ENCODE measurements at regions not wholly inside any gene's neighbourhood (a gene's known extent, or its start where the extent isn't known, plus 50 kb on each side); places are given as distances from the start of the nearest gene placed in this dataset.

- no peak overlapping the region for H3K9ac ChIP-seq (ENCODE audit: low read depth, low read length)
- no peaks in the 10 kb centered on the region for H3K27me3 ChIP-seq (ENCODE audit: control insufficient read depth, insufficient read depth, low read length)
- H3K4me2 ChIP-seq (ENCODE audit: low read length) = no peak overlapping the region
- H3K36me3 ChIP-seq (ENCODE audit: insufficient read depth, low read length) = no peaks in the 10 kb centered on the region
- no peak overlapping the region for H3K4me3 ChIP-seq (ENCODE audit: low read length)
- no peaks in the 10 kb centered on the region for H3K4me1 ChIP-seq (ENCODE audit: control insufficient read depth, insufficient read depth, low read length)
- H3K9me3 ChIP-seq (replicated peaks; ENCODE audit: low read length) = no peaks in the 10 kb centered on the region
These were observed 340.4 kb upstream of the SEMA6A start for GRCh38 chr5:116914869-116915504.

- Histone ChIP-seq H3K27me3 (ENCODE audit: control insufficient read depth, insufficient read depth, low read length) (no peaks in the 10 kb centered on the region), H3K9me3 (replicated peaks; ENCODE audit: low read length) (no peaks in the 10 kb centered on the region), H3K4me2 (ENCODE audit: low read length) (no peak overlapping the region), H3K9ac (ENCODE audit: low read depth, low read length) (no peak overlapping the region), H3K4me3 (ENCODE audit: low read length) (no peak overlapping the region), H3K36me3 (ENCODE audit: insufficient read depth, low read length) (no peaks in the 10 kb centered on the region), H3K4me1 (ENCODE audit: control insufficient read depth, insufficient read depth, low read length) (no peaks in the 10 kb centered on the region)
These were observed 337.6 kb upstream of the SEMA6A start for GRCh38 chr5:116912221-116912620.

DNA sequence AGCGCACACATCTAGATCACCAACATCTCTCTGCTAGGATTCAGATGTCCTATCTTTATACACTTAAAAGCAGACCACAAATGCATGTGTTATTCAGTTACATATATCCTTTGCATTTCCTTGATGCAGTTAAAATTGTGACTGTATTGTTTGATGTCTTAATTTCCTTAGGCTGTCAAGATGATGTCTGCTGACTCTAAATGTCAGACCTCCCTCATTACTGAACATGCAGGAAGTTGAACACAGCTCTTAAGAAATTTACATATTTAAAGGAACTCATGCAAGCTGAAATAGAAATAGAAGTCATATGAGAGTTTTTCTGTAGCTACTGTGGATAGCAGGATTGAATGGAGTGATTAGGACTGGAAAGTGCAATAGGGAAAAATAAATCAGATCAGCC is 336.5 kb upstream of the SEMA6A start:
- no peak overlapping the region for H3K4me3 ChIP-seq (ENCODE audit: low read length)
- H3K4me1 ChIP-seq (ENCODE audit: control insufficient read depth, insufficient read depth, low read length) = no peaks in the 10 kb centered on the region
- no peaks in the 10 kb centered on the region for H3K9me3 ChIP-seq (replicated peaks; ENCODE audit: low read length)
- H3K4me2 ChIP-seq (ENCODE audit: low read length) = no peak overlapping the region
- H3K27me3 ChIP-seq (ENCODE audit: control insufficient read depth, insufficient read depth, low read length) = no peaks in the 10 kb centered on the region
- H3K36me3 ChIP-seq (ENCODE audit: insufficient read depth, low read length) = no peaks in the 10 kb centered on the region
- no peak overlapping the region for H3K9ac ChIP-seq (ENCODE audit: low read depth, low read length)

- no peak overlapping the region for H3K9ac ChIP-seq (ENCODE audit: low read depth, low read length)
- no peaks in the 10 kb centered on the region for H3K36me3 ChIP-seq (ENCODE audit: insufficient read depth, low read length)
These were observed 333.9 kb upstream of the SEMA6A start for GRCh38 chr5:116908537-116908936.

GRCh38 chr5:116905885-116906284 is 331.3 kb upstream of the SEMA6A start:
- H3K4me3 ChIP-seq (ENCODE audit: low read length) = no peak overlapping the region
- no peaks in the 10 kb centered on the region for H3K9me3 ChIP-seq (replicated peaks; ENCODE audit: low read length)
- no peak overlapping the region for H3K9ac ChIP-seq (ENCODE audit: low read depth, low read length)
- no peaks in the 10 kb centered on the region for H3K27me3 ChIP-seq (ENCODE audit: control insufficient read depth, insufficient read depth, low read length)
- H3K36me3 ChIP-seq (ENCODE audit: insufficient read depth, low read length) = no peaks in the 10 kb centered on the region
- no peaks in the 10 kb centered on the region for H3K4me1 ChIP-seq (ENCODE audit: control insufficient read depth, insufficient read depth, low read length)
- H3K4me2 ChIP-seq (ENCODE audit: low read length) = no peak overlapping the region

More at GRCh38 chr5:116908537-116908936, 333.9 kb upstream of the SEMA6A start:
- no peaks in the 10 kb centered on the region for H3K27me3 ChIP-seq (ENCODE audit: control insufficient read depth, insufficient read depth, low read length)
- no peak overlapping the region for H3K4me2 ChIP-seq (ENCODE audit: low read length)
- H3K9me3 ChIP-seq (replicated peaks; ENCODE audit: low read length) = no peaks in the 10 kb centered on the region
- no peak overlapping the region for H3K4me3 ChIP-seq (ENCODE audit: low read length)
- no peaks in the 10 kb centered on the region for H3K4me1 ChIP-seq (ENCODE audit: control insufficient read depth, insufficient read depth, low read length)

DNA sequence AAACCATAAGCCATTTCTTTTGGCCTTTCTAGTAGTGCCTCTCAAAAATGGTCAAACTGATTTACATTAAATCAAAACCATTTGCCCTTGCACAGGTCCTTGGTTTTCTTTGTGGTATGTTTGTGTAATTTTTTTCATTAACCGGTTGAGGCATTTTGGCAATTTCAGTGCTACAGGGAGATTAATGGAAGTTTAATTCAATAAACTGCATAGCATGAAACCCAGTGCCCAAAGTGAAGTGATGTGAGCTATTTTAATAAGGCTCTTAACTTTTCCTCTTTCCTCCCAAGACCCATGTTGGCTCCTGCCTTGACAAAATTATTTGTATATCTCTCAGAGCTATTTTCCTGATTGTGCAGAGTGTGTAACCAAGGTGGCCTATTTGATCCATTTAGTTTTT is 326.2 kb upstream of the SEMA6A start:
- Histone ChIP-seq H3K4me3 (ENCODE audit: low read length) (no peak overlapping the region), H3K9me3 (replicated peaks; ENCODE audit: low read length) (no peaks in the 10 kb centered on the region), H3K4me2 (ENCODE audit: low read length) (no peak overlapping the region), H3K4me1 (ENCODE audit: control insufficient read depth, insufficient read depth, low read length) (no peaks in the 10 kb centered on the region), H3K9ac (ENCODE audit: low read depth, low read length) (no peak overlapping the region), H3K27me3 (ENCODE audit: control insufficient read depth, insufficient read depth, low read length) (no peaks in the 10 kb centered on the region), H3K36me3 (ENCODE audit: insufficient read depth, low read length) (no peaks in the 10 kb centered on the region)

DNA sequence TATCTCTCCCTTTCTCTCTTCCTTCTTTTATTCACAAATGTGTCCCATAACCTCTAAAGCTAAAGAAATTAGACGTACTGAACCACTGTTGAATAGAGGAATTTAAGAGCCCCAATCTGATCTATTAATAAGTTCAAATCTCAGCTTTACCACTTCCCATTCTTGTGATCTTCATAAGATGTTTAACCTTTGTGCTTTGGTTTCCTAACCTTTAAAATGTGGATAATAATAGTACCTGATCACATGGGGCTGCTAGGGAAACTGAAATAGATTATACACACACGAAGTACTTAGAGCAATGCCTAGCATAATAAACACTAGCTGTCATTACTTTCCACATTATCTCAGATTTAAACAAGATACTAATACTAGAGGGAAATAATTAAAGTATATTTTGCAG is 324.3 kb upstream of the SEMA6A start:
- no peaks in the 10 kb centered on the region for H3K27me3 ChIP-seq (ENCODE audit: control insufficient read depth, insufficient read depth, low read length)
- H3K4me2 ChIP-seq (ENCODE audit: low read length) = no peak overlapping the region
- no peak overlapping the region for H3K4me3 ChIP-seq (ENCODE audit: low read length)
- H3K36me3 ChIP-seq (ENCODE audit: insufficient read depth, low read length) = no peaks in the 10 kb centered on the region
- H3K4me1 ChIP-seq (ENCODE audit: control insufficient read depth, insufficient read depth, low read length) = no peaks in the 10 kb centered on the region
- H3K9me3 ChIP-seq (replicated peaks; ENCODE audit: low read length) = no peaks in the 10 kb centered on the region
- no peak overlapping the region for H3K9ac ChIP-seq (ENCODE audit: low read depth, low read length)

DNA sequence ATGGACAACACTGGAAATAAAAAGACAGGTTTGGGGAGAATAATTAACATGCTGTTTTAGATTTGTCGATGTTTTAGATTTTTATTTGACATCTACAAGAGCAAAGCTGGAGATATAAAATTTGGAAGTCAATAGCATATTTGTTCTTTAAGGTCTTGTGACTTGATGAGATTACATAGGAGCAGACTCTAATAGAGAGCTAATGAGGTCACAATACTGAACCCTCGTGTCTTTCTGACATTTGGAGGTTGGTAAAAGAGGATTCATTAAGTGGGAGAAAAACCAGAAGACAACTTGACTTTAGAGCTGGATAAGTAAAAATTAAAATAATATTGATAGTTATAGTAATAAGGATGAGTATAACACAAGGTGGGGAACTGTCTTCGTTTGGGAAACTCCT is 322.7 kb upstream of the SEMA6A start:
- no peak overlapping the region for H3K9ac ChIP-seq (ENCODE audit: low read depth, low read length)
- H3K27me3 ChIP-seq (ENCODE audit: control insufficient read depth, insufficient read depth, low read length) = no peaks in the 10 kb centered on the region
- no peaks in the 10 kb centered on the region for H3K9me3 ChIP-seq (replicated peaks; ENCODE audit: low read length)
- H3K4me2 ChIP-seq (ENCODE audit: low read length) = no peak overlapping the region
- H3K36me3 ChIP-seq (ENCODE audit: insufficient read depth, low read length) = no peaks in the 10 kb centered on the region
- H3K4me3 ChIP-seq (ENCODE audit: low read length) = no peak overlapping the region
- H3K4me1 ChIP-seq (ENCODE audit: control insufficient read depth, insufficient read depth, low read length) = no peaks in the 10 kb centered on the region

GRCh38 chr5:116896001-116896400 is 321.4 kb upstream of the SEMA6A start:
- H3K27me3 ChIP-seq (ENCODE audit: control insufficient read depth, insufficient read depth, low read length) = no peaks in the 10 kb centered on the region
- no peaks in the 10 kb centered on the region for H3K4me1 ChIP-seq (ENCODE audit: control insufficient read depth, insufficient read depth, low read length)
- no peaks in the 10 kb centered on the region for H3K9me3 ChIP-seq (replicated peaks; ENCODE audit: low read length)
- no peak overlapping the region for H3K4me3 ChIP-seq (ENCODE audit: low read length)
- no peak overlapping the region for H3K4me2 ChIP-seq (ENCODE audit: low read length)
- no peak overlapping the region for H3K9ac ChIP-seq (ENCODE audit: low read depth, low read length)
- H3K36me3 ChIP-seq (ENCODE audit: insufficient read depth, low read length) = no peaks in the 10 kb centered on the region

DNA sequence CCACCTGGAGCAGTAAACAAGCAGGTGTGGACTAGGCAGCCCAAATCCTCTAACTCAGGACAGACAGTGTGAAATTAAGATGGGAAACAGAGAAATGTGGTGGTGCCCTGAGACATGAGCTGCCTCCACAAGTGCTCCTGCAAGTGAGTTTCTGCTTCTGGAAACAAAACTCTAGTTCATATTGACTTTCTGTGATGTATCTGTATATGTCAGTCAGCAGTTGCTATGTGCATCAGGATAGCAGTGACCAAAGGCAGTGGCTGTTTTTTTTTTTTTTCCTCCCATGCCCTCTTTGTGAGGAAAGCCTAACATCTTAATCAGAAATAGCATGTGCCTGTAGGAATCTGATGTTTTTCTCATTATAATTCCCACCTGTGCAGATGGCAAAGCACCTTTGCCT is 318.4 kb upstream of the SEMA6A start:
- no peaks in the 10 kb centered on the region for H3K36me3 ChIP-seq (ENCODE audit: insufficient read depth, low read length)
- no peak overlapping the region for H3K4me2 ChIP-seq (ENCODE audit: low read length)
- no peaks in the 10 kb centered on the region for H3K27me3 ChIP-seq (ENCODE audit: control insufficient read depth, insufficient read depth, low read length)
- no peak overlapping the region for H3K9ac ChIP-seq (ENCODE audit: low read depth, low read length)
- H3K9me3 ChIP-seq (replicated peaks; ENCODE audit: low read length) = no peaks in the 10 kb centered on the region
- no peaks in the 10 kb centered on the region for H3K4me1 ChIP-seq (ENCODE audit: control insufficient read depth, insufficient read depth, low read length)
- no peak overlapping the region for H3K4me3 ChIP-seq (ENCODE audit: low read length)

DNA sequence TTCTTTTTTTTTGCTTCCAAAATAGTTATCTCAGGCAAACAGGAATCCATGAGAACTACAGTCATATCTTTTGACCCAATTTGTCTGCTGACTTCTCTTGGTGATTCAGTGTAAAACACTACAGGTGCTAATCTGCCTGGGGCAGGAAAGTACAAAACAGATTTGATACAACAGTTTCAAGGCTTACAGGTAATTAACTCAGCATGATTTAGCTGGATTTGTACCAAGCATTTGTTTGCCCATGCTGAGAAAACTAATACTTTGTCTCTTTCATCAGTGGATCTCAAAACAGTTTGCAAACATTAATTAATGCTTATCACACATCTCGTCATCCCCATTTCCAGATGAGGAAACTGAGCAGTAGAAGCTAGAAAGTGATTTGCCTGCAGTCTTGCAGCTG is 312.5 kb upstream of the SEMA6A start:
- H3K9me3 ChIP-seq (replicated peaks; ENCODE audit: low read length) = no peaks in the 10 kb centered on the region
- H3K4me1 ChIP-seq (ENCODE audit: control insufficient read depth, insufficient read depth, low read length) = no peaks in the 10 kb centered on the region

GRCh38 chr5:116885825-116886224 is 311.2 kb upstream of the SEMA6A start:
- H3K9ac ChIP-seq (ENCODE audit: low read depth, low read length) = no peak overlapping the region
- no peaks in the 10 kb centered on the region for H3K4me1 ChIP-seq (ENCODE audit: control insufficient read depth, insufficient read depth, low read length)
- H3K27me3 ChIP-seq (ENCODE audit: control insufficient read depth, insufficient read depth, low read length) = no peaks in the 10 kb centered on the region
- H3K36me3 ChIP-seq (ENCODE audit: insufficient read depth, low read length) = no peaks in the 10 kb centered on the region
- H3K4me2 ChIP-seq (ENCODE audit: low read length) = no peak overlapping the region
- H3K4me3 ChIP-seq (ENCODE audit: low read length) = no peak overlapping the region
- H3K9me3 ChIP-seq (replicated peaks; ENCODE audit: low read length) = no peaks in the 10 kb centered on the region

More for the DNA sequence above, 312.5 kb upstream of the SEMA6A start:
- Histone ChIP-seq H3K36me3 (ENCODE audit: insufficient read depth, low read length) (no peaks in the 10 kb centered on the region), H3K4me2 (ENCODE audit: low read length) (no peak overlapping the region), H3K9ac (ENCODE audit: low read depth, low read length) (no peak overlapping the region), H3K27me3 (ENCODE audit: control insufficient read depth, insufficient read depth, low read length) (no peaks in the 10 kb centered on the region), H3K4me3 (ENCODE audit: low read length) (no peak overlapping the region)

All from skeletal muscle satellite cell (primary cell).